Endodermal cell (in vitro differentiated cells): ENCODE measurements at regions not wholly inside any gene's neighbourhood (a gene's known extent, or its start where the extent isn't known, plus 50 kb on each side); places are given as distances from the start of the nearest gene placed in this dataset.

ENCODE experiments used
- DNase-seq: peaks from one replicate; pipeline ENCODE4 v3.0.0-alpha.2; 2017
- H3K27ac ChIP-seq: 2 replicates; pipeline ENCODE4 v1.5.1; 2013; ENCODE audit warnings: mild to moderate bottlenecking, low read depth, low read length, moderate library complexity
- H3K27me3 ChIP-seq: 2 replicates; pipeline ENCODE4 v1.6.1; 2013; ENCODE audit warnings: mild to moderate bottlenecking, low read length, moderate library complexity; ENCODE audit not compliant: insufficient read depth, control insufficient read depth, poor library complexity, severe bottlenecking
- H3K36me3 ChIP-seq: 2 replicates; pipeline ENCODE4 v1.7.0; 2013; ENCODE audit warnings: mild to moderate bottlenecking, low read length, moderate library complexity; ENCODE audit not compliant: control insufficient read depth, insufficient read depth
- H3K4me1 ChIP-seq: one replicate; pipeline ENCODE4 v1.7.0; 2013; ENCODE audit warnings: low read length; ENCODE audit not compliant: control insufficient read depth, insufficient read depth
- H3K4me3 ChIP-seq: 2 replicates; pipeline ENCODE4 v1.5.1; 2013; ENCODE audit warnings: mild to moderate bottlenecking, low read length, moderate library complexity
- H3K9ac ChIP-seq: 2 replicates; pipeline ENCODE4 v1.6.1; 2013; ENCODE audit warnings: mild to moderate bottlenecking, low read length, moderate library complexity; ENCODE audit not compliant: poor library complexity, severe bottlenecking; ENCODE audit errors: extremely low read depth
- H3K9me3 ChIP-seq: 2 replicates; pipeline ENCODE4 v1.6.1; 2013; ENCODE audit warnings: mild to moderate bottlenecking, low read length, moderate library complexity; ENCODE audit not compliant: control insufficient read depth
- H3K27ac Mint-ChIP-seq: 2 replicates; pipeline ENCODE4 v1.8.0; 2020; ENCODE audit warnings: mixed read lengths
- H3K27me3 Mint-ChIP-seq: 2 replicates; pipeline ENCODE4 v1.8.0; 2021; ENCODE audit warnings: mild to moderate bottlenecking, mixed read lengths; ENCODE audit not compliant: insufficient read depth
- H3K36me3 Mint-ChIP-seq: 2 replicates; pipeline ENCODE4 v1.8.0; 2020; ENCODE audit warnings: low read depth, mixed read lengths
- H3K4me1 Mint-ChIP-seq: 2 replicates; pipeline ENCODE4 v1.8.0; 2020; ENCODE audit warnings: mixed read lengths
- H3K4me3 Mint-ChIP-seq: 2 replicates; pipeline ENCODE4 v1.8.0; 2020; ENCODE audit warnings: mild to moderate bottlenecking, moderate library complexity, mixed read lengths
- H3K9me3 Mint-ChIP-seq: 2 replicates; pipeline ENCODE4 v1.8.0; 2020; ENCODE audit warnings: mild to moderate bottlenecking, mixed read lengths
- WGBS, 2 experiments: methylation state at CpG; one replicate each; pipeline versions ENCODE4 v1.1.5 to v1.1.7; 2013; ENCODE audit warnings: missing lambda C conversion rate in 2 of 2, mixed read lengths in 1 of 2; ENCODE audit not compliant: insufficient coverage in 1 of 2, insufficient read length in 1 of 2; 5-methylcytosine and 5-hydroxymethylcytosine counted together
- TF ChIP-seq, protein P1 (sequence below): fragments of 200-600 bp; sonication (generic); conservative IDR thresholded peaks from 2 replicates; pipeline ENCODE4 v1.5.0; 2021; ENCODE audit warnings: antibody characterized with exemption, mild to moderate bottlenecking

GRCh38 chr11:70539360-70540095, 141.2 kb downstream of the CTTN start:
- no peaks in the 10 kb centered on the region for H3K27me3 ChIP-seq
- no peak overlapping the region for H3K27ac Mint-ChIP-seq
- H3K9me3 ChIP-seq: no peaks in the 10 kb centered on the region
- DNase-seq: no peak
- H3K9me3 Mint-ChIP-seq: no peaks in the 10 kb centered on the region
- H3K36me3 ChIP-seq: no peaks in the 10 kb centered on the region
- 94 to 100% methylated on average over 14 to 26 of the region's 26 CpGs for WGBS, 2 experiments
- H3K36me3 Mint-ChIP-seq: no peaks in the 10 kb centered on the region
- no peaks in the 10 kb centered on the region for H3K27me3 Mint-ChIP-seq
- H3K4me1 Mint-ChIP-seq: no peaks in the 10 kb centered on the region
- no peaks in the 10 kb centered on the region for H3K4me1 ChIP-seq
- no peak overlapping the region for H3K9ac ChIP-seq
- no peak overlapping the region for H3K4me3 Mint-ChIP-seq
- no peak overlapping the region for H3K4me3 ChIP-seq
- TF ChIP-seq, protein P1, sequence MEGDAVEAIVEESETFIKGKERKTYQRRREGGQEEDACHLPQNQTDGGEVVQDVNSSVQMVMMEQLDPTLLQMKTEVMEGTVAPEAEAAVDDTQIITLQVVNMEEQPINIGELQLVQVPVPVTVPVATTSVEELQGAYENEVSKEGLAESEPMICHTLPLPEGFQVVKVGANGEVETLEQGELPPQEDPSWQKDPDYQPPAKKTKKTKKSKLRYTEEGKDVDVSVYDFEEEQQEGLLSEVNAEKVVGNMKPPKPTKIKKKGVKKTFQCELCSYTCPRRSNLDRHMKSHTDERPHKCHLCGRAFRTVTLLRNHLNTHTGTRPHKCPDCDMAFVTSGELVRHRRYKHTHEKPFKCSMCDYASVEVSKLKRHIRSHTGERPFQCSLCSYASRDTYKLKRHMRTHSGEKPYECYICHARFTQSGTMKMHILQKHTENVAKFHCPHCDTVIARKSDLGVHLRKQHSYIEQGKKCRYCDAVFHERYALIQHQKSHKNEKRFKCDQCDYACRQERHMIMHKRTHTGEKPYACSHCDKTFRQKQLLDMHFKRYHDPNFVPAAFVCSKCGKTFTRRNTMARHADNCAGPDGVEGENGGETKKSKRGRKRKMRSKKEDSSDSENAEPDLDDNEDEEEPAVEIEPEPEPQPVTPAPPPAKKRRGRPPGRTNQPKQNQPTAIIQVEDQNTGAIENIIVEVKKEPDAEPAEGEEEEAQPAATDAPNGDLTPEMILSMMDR: no peak
- H3K27ac ChIP-seq: no peak overlapping the region

DNA sequence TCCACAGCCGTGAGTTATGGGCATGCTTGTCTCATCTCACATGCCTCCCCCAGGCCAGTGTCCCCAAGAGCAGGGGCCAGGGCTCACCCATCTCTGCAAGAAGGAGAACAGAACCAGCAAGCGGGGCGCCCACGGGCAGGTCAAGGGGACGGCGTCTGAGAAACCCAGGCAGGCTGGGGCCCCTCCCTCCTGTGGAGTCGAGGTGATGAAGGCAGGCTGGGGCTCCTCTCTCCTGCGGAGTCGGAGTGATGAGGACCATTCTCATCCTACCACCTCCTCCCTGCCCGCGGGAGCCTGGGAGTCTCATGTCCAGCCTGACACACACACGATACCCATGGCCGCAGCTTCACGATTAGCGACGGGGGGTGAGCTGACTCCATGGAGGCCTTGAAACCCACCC, 141.9 kb downstream of the CTTN start:
- Histone ChIP-seq H3K27me3 (no peaks in the 10 kb centered on the region), H3K9ac (no peak overlapping the region), H3K4me1 (no peaks in the 10 kb centered on the region), H3K9me3 (no peaks in the 10 kb centered on the region), H3K4me3 (no peak overlapping the region), H3K36me3 (no peaks in the 10 kb centered on the region), H3K27ac (no peak overlapping the region)
- WGBS, 2 experiments: 88 to 94% methylated on average over 7 to 16 of the region's 16 CpGs
- Mint-ChIP-seq H3K36me3 (no peaks in the 10 kb centered on the region), H3K27me3 (no peaks in the 10 kb centered on the region), H3K9me3 (no peaks in the 10 kb centered on the region), H3K4me1 (no peaks in the 10 kb centered on the region), H3K4me3 (no peak overlapping the region), H3K27ac (no peak overlapping the region)
- no peak for DNase-seq
- TF ChIP-seq, protein P1: no peak

DNA sequence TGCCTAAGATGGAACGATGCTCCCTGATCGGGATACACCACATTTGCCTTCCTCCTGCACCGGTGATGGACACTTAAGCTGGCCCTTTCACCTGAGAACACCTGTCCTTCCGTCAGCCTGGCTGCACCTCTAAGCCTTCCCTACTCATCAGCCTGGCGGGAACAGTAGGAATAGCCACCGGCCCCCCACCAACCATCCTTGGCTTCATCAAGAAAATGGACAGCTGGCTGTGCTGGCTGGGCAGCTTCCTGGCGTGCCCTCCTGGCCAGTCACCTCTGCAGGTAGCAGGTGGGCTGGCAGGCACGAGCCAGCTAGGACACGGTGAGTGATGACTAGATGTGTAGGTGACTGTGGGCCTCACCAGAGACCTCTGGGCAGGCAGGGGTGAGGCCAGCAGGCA, 142.8 kb downstream of the CTTN start:
- no peaks in the 10 kb centered on the region for H3K27me3 ChIP-seq
- 92 to 94% methylated on average over 3 to 9 of the region's 9 CpGs for WGBS, 2 experiments
- H3K4me1 ChIP-seq: no peaks in the 10 kb centered on the region
- H3K9me3 ChIP-seq: no peaks in the 10 kb centered on the region
- Mint-ChIP-seq H3K4me1 (peaks cover under 1% of the 10 kb centered on the region), H3K27me3 (no peaks in the 10 kb centered on the region), H3K9me3 (no peaks in the 10 kb centered on the region), H3K27ac (no peak overlapping the region), H3K4me3 (no peak overlapping the region), H3K36me3 (no peaks in the 10 kb centered on the region)
- no peak for DNase-seq
- H3K9ac ChIP-seq: no peak overlapping the region
- H3K36me3 ChIP-seq: no peaks in the 10 kb centered on the region
- no peak overlapping the region for H3K27ac ChIP-seq
- TF ChIP-seq, protein P1: no peak
- no peak overlapping the region for H3K4me3 ChIP-seq
